ENCODE measurements at regions not wholly inside any gene's neighbourhood (a gene's known extent, or its start where the extent isn't known, plus 50 kb on each side); places are given as distances from the start of the nearest gene placed in this dataset.

DNA sequence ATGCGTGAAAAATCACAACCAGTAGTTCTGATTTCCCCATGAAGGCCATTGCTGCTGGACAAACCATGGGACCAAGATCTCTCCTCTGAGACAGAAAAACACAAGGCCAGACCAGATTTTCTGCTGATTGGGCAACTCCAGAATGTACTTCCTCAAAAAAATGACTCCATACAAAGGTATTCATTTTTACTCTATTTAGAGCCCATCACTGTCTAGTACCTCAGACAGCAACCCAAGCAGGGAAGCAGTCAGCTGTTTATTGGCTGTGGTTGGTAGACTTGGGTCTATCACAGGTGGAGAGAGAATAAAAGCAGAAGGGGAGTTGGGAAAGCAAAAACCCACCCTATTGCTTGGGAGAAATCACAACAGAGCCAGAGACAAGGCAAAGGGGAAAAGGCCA, 219.9 kb downstream of the PIK3C3 start:
- intact Hi-C loops (cut with DNase I; ENCODE audit: low total_unique reads): no loop called here
- WGBS, 2 donors: 91 to 97% methylated on average over 1 of the region's 1 CpG
- TF ChIP-seq POLR2A (IDR thresholded peaks at IDR 0.05): no peak
- TF ChIP-seq, protein P1, sequence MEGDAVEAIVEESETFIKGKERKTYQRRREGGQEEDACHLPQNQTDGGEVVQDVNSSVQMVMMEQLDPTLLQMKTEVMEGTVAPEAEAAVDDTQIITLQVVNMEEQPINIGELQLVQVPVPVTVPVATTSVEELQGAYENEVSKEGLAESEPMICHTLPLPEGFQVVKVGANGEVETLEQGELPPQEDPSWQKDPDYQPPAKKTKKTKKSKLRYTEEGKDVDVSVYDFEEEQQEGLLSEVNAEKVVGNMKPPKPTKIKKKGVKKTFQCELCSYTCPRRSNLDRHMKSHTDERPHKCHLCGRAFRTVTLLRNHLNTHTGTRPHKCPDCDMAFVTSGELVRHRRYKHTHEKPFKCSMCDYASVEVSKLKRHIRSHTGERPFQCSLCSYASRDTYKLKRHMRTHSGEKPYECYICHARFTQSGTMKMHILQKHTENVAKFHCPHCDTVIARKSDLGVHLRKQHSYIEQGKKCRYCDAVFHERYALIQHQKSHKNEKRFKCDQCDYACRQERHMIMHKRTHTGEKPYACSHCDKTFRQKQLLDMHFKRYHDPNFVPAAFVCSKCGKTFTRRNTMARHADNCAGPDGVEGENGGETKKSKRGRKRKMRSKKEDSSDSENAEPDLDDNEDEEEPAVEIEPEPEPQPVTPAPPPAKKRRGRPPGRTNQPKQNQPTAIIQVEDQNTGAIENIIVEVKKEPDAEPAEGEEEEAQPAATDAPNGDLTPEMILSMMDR (IDR thresholded peaks at IDR 0.05): no peak
- DNase-seq (ENCODE audit: low spot score in 2 of 2): no peak
- H3K4me3 ChIP-seq (ENCODE audit: low read depth, poor library complexity, severe bottlenecking): no peak overlapping the region

DNA sequence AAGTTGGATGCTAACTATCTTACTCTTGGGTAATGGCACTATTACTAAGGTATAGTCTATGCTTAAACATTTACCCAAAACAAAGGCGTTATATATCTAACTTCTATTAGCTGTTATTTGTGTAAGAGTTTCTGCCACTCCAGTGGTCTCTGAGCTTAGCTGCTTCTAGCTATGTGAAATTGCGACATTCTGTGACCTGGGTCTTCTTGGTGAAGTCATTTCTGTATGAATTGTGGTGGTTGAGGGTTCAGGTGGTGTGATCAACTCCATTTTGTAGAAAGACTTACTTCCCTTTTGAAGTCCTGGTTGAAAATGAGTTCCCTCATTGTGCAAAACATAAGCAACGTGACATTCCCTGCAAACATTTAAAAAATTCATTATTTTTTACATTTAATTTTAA, 221.6 kb downstream of the PIK3C3 start:
- 78 to 80% methylated on average over 3 of the region's 3 CpGs for WGBS, 2 donors

DNA sequence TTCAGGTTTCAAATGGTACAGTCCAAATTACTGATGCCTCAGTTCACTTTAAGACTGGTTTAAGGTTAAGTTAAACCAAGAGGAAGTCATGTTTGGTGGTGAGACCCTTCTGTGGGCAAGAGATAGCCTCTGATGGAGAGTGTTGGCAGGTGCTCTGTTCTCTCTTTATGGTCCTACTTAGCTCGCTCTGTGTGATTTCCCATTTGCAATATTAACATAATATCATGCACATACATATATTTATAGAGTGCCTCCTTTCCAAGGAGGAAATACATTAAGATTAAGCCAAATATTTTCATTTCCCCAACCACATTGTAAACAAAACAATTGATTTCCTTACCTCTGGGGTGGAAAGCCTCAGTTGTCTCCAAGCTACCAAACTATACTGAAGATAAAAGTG, 222.4 kb downstream of the PIK3C3 start:
- TF ChIP-seq, protein P1 (IDR thresholded peaks at IDR 0.05): no peak
- TF ChIP-seq POLR2A (IDR thresholded peaks at IDR 0.05): no peak
- WGBS, 2 donors: 73 to 78% methylated on average over 1 of the region's 1 CpG
- DNase-seq (ENCODE audit: low spot score in 2 of 2): no peak
- no peak overlapping the region for H3K4me3 ChIP-seq (ENCODE audit: low read depth, poor library complexity, severe bottlenecking)
- intact Hi-C loops (cut with DNase I; ENCODE audit: low total_unique reads): no loop called here

More for the DNA sequence above, 221.6 kb downstream of the PIK3C3 start:
- TF ChIP-seq, protein P1 (IDR thresholded peaks at IDR 0.05): no peak
- no peak for TF ChIP-seq POLR2A (IDR thresholded peaks at IDR 0.05)
- intact Hi-C loops (cut with DNase I; ENCODE audit: low total_unique reads): no loop called here
- no peak for DNase-seq (ENCODE audit: low spot score in 2 of 2)
- no peak overlapping the region for H3K4me3 ChIP-seq (ENCODE audit: low read depth, poor library complexity, severe bottlenecking)

- DNase-seq (ENCODE audit: low spot score in 2 of 2): no peak
- no peak for TF ChIP-seq POLR2A (IDR thresholded peaks at IDR 0.05)
- TF ChIP-seq, protein P1 (IDR thresholded peaks at IDR 0.05): no peak
- no peak overlapping the region for H3K4me3 ChIP-seq (ENCODE audit: low read depth, poor library complexity, severe bottlenecking)
- WGBS, 2 donors: 83 to 90% methylated on average over 1 of the region's 1 CpG
- intact Hi-C loops (cut with DNase I; ENCODE audit: low total_unique reads): no loop called here
Measured at GRCh38 chr18:42178376-42179080, 223.5 kb downstream of the PIK3C3 start.

DNA sequence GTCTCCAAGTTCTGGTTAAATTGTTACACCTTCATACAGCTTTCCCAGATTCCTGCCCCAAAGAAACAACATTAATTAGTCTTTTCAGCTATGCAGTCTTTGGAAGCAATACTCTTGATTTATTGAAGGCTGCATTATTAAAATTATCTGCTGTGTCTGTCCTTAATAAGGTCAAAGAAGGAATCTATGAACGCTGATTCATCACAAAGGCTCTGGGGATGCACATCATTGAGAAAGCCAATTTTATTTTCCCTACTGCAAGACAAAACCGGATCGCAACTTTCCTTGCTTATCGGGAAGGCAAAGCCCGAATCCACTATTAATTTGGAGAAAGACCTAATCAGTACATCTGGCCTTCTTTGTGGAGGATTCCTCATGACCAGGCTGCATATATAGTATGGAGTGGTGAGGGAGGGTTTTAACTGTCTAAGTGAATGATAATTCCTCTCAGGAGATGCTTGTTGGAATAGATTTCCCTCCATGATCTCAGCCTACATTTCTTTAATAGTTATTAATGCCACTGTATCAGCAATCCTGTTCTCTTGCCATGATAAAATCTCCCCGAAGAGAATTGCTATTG, 224.6 kb downstream of the PIK3C3 start:
- no peak overlapping the region for H3K4me3 ChIP-seq (ENCODE audit: low read depth, poor library complexity, severe bottlenecking)
- 92 to 94% methylated on average over 6 of the region's 6 CpGs for WGBS, 2 donors
- DNase-seq (ENCODE audit: low spot score in 2 of 2): no peak
- TF ChIP-seq POLR2A (IDR thresholded peaks at IDR 0.05): no peak
- TF ChIP-seq, protein P1 (IDR thresholded peaks at IDR 0.05): no peak
- intact Hi-C loops (cut with DNase I; ENCODE audit: low total_unique reads): no loop called here
